ENCODE measurements at regions not wholly inside any gene's neighbourhood (a gene's known extent, or its start where the extent isn't known, plus 50 kb on each side); places are given as distances from the start of the nearest gene placed in this dataset.

DNA sequence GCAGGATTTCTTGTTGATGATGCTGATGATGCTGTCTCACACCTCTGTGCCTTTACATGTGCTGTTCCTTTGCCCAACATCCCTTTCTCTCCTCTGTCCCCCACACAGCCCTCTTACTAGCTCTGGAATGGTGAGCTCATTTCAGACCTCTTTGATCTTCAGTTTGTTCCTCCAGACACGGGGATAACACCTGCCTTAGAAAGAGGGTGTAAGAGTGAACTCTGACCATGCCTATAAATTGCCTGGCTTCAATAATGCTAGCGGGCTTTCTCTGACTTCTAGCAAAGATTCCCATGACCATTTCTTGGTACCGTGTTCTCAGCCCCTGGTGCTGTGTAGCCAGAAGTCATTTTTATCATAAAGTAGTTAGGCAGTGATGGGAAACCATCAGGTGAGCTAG is 55.9 kb upstream of the DRD2 start:
- H3K36me3 Mint-ChIP-seq: no peaks in the 10 kb centered on the region
- H3K27me3 Mint-ChIP-seq: peaks cover 27% of the 10 kb centered on the region

DNA sequence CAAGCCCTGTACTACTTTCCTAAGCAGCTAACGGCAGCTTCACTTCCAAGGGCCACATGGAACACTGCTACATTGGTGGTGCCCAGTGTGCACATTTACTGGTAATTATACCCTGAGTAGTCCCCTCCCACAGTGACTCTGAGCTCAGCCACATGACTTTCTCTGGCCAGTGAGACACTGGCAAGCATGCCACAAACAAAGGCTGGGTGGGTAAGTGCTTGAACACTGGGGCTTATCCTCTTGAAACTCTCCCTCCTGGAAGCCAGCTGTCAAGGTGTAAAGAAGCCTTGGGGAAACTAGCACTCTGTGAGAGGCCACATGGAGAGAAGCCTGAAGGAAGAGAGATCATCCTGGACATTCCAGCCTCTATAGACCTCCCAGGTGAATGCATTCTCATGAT is 54.4 kb upstream of the DRD2 start:
- peaks cover 6% of the 10 kb centered on the region for H3K4me1 Mint-ChIP-seq
- H3K27ac Mint-ChIP-seq: no peak overlapping the region
- no peaks in the 10 kb centered on the region for H3K36me3 Mint-ChIP-seq
- peaks cover 14% of the 10 kb centered on the region for H3K27me3 Mint-ChIP-seq
- ATAC-seq: peak; percentile 14
- no peaks in the 10 kb centered on the region for H3K9me3 Mint-ChIP-seq
- H3K4me3 Mint-ChIP-seq: no peak overlapping the region

More for the DNA sequence above, 55.9 kb upstream of the DRD2 start:
- Mint-ChIP-seq H3K4me3 (no peak overlapping the region), H3K9me3 (no peaks in the 10 kb centered on the region), H3K27ac (no peak overlapping the region), H3K4me1 (peaks cover 6% of the 10 kb centered on the region)
- ATAC-seq: no peak

DNA sequence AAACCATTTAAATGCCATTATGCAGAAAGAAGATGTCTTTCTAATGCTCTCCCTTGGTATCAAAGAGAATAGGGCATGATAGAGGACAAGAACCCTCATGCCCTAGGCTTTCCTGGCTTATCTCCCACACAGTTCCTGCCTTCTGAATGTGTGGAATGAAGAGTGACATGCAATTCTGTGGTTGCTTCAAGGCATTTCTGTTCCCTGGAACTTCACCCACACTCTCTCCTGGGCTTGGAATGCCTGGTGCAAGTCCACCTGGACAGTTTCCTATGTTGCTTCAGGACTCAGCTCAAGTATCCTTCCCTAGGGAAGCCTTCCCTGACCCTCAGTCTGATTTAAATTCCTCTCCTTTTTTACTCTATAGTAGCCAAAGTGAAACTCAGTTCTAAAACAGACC is 53.8 kb upstream of the DRD2 start:
- H3K27me3 Mint-ChIP-seq: peaks cover 13% of the 10 kb centered on the region
- peak; percentile 11 for ATAC-seq
- no peak overlapping the region for H3K4me3 Mint-ChIP-seq
- no peak overlapping the region for H3K27ac Mint-ChIP-seq
- H3K4me1 Mint-ChIP-seq: peaks cover 6% of the 10 kb centered on the region
- H3K36me3 Mint-ChIP-seq: no peaks in the 10 kb centered on the region
- no peaks in the 10 kb centered on the region for H3K9me3 Mint-ChIP-seq

DNA sequence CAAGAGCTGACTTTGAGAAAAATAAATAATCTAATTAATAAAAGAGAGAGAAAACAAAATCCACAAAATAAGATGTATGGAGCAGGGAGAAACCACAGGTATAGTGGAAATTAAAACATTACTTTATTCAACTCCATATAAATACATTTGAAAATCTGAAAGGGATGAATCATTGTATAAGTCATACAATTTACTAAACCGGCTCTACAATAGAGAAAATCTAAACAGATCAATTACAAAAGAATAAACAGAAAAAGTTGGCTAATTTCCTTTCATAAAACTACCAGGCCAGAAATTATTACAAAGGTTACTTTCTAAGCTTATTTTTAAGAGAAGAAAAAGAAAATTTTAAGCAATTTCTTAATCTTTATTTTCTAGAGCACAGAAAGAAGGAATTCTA is 51.3 kb upstream of the DRD2 start:
- H3K4me3 Mint-ChIP-seq: no peak overlapping the region
- no peaks in the 10 kb centered on the region for H3K36me3 Mint-ChIP-seq
- H3K27ac Mint-ChIP-seq: no peak overlapping the region
- no peaks in the 10 kb centered on the region for H3K4me1 Mint-ChIP-seq
- H3K27me3 Mint-ChIP-seq: peaks cover 33% of the 10 kb centered on the region
- H3K9me3 Mint-ChIP-seq: no peaks in the 10 kb centered on the region
- ATAC-seq: no peak

Measured in stimulated activated memory B cell treated with anti-CD40 and anti-IgM and Interleukin-4, amounts not matched to agents 10 μg/mL and 1 μg/mL and 100 μg/mL, for 72 hours (primary cell).